ENCODE measurements at regions not wholly inside any gene's neighbourhood (a gene's known extent, or its start where the extent isn't known, plus 50 kb on each side); places are given as distances from the start of the nearest gene placed in this dataset.

GRCh38 chr6:84569882-84570281, 194.5 kb downstream of the TBX18 start:
- Histone ChIP-seq H4K20me1 (ENCODE audit: insufficient read depth) (no peaks in the 10 kb centered on the region), H3K36me3 (replicated peaks in 1 of 2; ENCODE audit: control insufficient read depth in 1 of 2, insufficient read depth in 2 of 2, low read length in 1 of 2) (no peaks in the 10 kb centered on the region), H3K9ac (no peak overlapping the region), H3K27ac (ENCODE audit: low read depth in 2 of 2, low read length in 1 of 2) (no peak overlapping the region), H3K27me3 (ENCODE audit: insufficient read depth) (no peaks in the 10 kb centered on the region), H3K9me2 (no peaks in the 10 kb centered on the region), H3K4me3 (ENCODE audit: low read depth in 2 of 2, low read length in 1 of 2) (no peak overlapping the region), H3K79me2 (ENCODE audit: insufficient read depth) (no peaks in the 10 kb centered on the region), H3K4me2 (no peak overlapping the region), H3F3A (replicated peaks; ENCODE audit: insufficient read depth) (peaks cover 5% of the 10 kb centered on the region), H2AFZ (ENCODE audit: low read depth) (no peak overlapping the region), H3K4me1 (ENCODE audit: control insufficient read depth in 1 of 2, insufficient read depth in 2 of 2, low read depth in 1 of 2, low read length in 1 of 2) (no peaks in the 10 kb centered on the region), H3K9me3 (peaks cover 6% of the 10 kb centered on the region; the same call in 1 of the 2 replicates)
- POLR2A ChIA-PET = no interaction called here
- CTCF ChIA-PET = interaction anchor here (1.0 to 2.1 kb wide), 2 partner anchors 237 to 286 kb away, joined by 3 to 15 read pairs; no protein-coding TSS in a partner anchor
- DNase-seq = no peak
- no peak for TF ChIP-seq RXRA (IDR thresholded peaks at IDR 0.05; ENCODE audit: borderline replicate concordance, low read depth)
- no peak for TF ChIP-seq REST (IDR thresholded peaks at IDR 0.05; ENCODE audit: low read depth, low read length)
- no peak for TF ChIP-seq CHD2 (IDR thresholded peaks at IDR 0.05; ENCODE audit: low read length, partially characterized antibody)
- no peak for TF ChIP-seq TEAD4 (IDR thresholded peaks at IDR 0.05; ENCODE audit: borderline replicate concordance, insufficient read depth)
- no peak for TF ChIP-seq TAF1 (IDR thresholded peaks at IDR 0.05; ENCODE audit: borderline replicate concordance, low read depth, low read length)
- TF ChIP-seq POLR2AphosphoS5 (IDR thresholded peaks at IDR 0.05; ENCODE audit: low read depth, low read length) = no peak
- no peak for TF ChIP-seq USF2 (IDR thresholded peaks at IDR 0.05; ENCODE audit: borderline replicate concordance, low read depth, low read length)
- no peak for TF ChIP-seq EZH2phosphoT487 (IDR thresholded peaks at IDR 0.05; ENCODE audit: borderline replicate concordance, low read depth)
- no peak for TF ChIP-seq NFIC (IDR thresholded peaks at IDR 0.05; ENCODE audit: borderline replicate concordance)
- TF ChIP-seq CTCF (IDR thresholded peaks at IDR 0.05) = no peak
- no peak for TF ChIP-seq RFX5 (IDR thresholded peaks at IDR 0.05; ENCODE audit: low read length)
- no peak for TF ChIP-seq TCF12 (IDR thresholded peaks at IDR 0.05)
- TF ChIP-seq EP300 (IDR thresholded peaks at IDR 0.05; ENCODE audit: borderline replicate concordance in 1 of 2, low read depth in 1 of 2, low read length in 1 of 2) = no peak
- TF ChIP-seq ELF1 (IDR thresholded peaks at IDR 0.05) = no peak
- TF ChIP-seq NRF1 (IDR thresholded peaks at IDR 0.05; ENCODE audit: low read depth, low read length) = no peak
- TF ChIP-seq GATA2 (CRISPR knock-in tag; IDR thresholded peaks at IDR 0.05) = no peak
